ENCODE measurements at regions not wholly inside any gene's neighbourhood (a gene's known extent, or its start where the extent isn't known, plus 50 kb on each side); places are given as distances from the start of the nearest gene placed in this dataset.
"Not testable (repeated sequence)": the region's sequence is repeated elsewhere in the genome, so short reads cannot be mapped to it uniquely, and the experiment has no call there.

GRCh38 chr10:34013235-34013634 lies 678.8 kb upstream of the NRP1 start:
- no peaks in the 10 kb centered on the region for H3K4me1 ChIP-seq
- no peaks in the 10 kb centered on the region for H3K9me3 ChIP-seq
- no peak overlapping the region for H3K27ac ChIP-seq
- no peaks in the 10 kb centered on the region for H3K27me3 ChIP-seq
- no peak for TF ChIP-seq CTCF (IDR thresholded peaks at IDR 0.05)
- no peak for DNase-seq
- intact Hi-C loops (cut with DNase I; ENCODE audit: low total_unique reads), result no loop called here
- H3K36me3 ChIP-seq, result no peaks in the 10 kb centered on the region
- H3K4me3 ChIP-seq, result no peak overlapping the region

- intact Hi-C loops (cut with DNase I; ENCODE audit: low total_unique reads), result no loop called here
- H3K4me1 ChIP-seq, result no peaks in the 10 kb centered on the region
- H3K27ac ChIP-seq, result no peak overlapping the region
- no peaks in the 10 kb centered on the region for H3K36me3 ChIP-seq
- no peaks in the 10 kb centered on the region for H3K9me3 ChIP-seq
- no peak for TF ChIP-seq CTCF (IDR thresholded peaks at IDR 0.05)
- H3K4me3 ChIP-seq, result no peak overlapping the region
- no peaks in the 10 kb centered on the region for H3K27me3 ChIP-seq
- no peak for DNase-seq
Observed at GRCh38 chr10:34010891-34011290, 676.4 kb upstream of the NRP1 start.

GRCh38 chr10:34010228-34010627 lies 675.8 kb upstream of the NRP1 start:
- H3K27me3 ChIP-seq; H3K36me3 ChIP-seq; H3K4me1 ChIP-seq; intact Hi-C loops (cut with DNase I; ENCODE audit: low total_unique reads); H3K9me3 ChIP-seq; H3K4me3 ChIP-seq; DNase-seq; H3K27ac ChIP-seq: not testable (repeated sequence)

GRCh38 chr10:34008656-34009055 lies 674.2 kb upstream of the NRP1 start:
- no peaks in the 10 kb centered on the region for H3K36me3 ChIP-seq
- no peak for DNase-seq
- no peaks in the 10 kb centered on the region for H3K27me3 ChIP-seq
- no peak for TF ChIP-seq CTCF (IDR thresholded peaks at IDR 0.05)
- no peak overlapping the region for H3K27ac ChIP-seq
- intact Hi-C loops (cut with DNase I; ENCODE audit: low total_unique reads), result no loop called here
- no peaks in the 10 kb centered on the region for H3K4me1 ChIP-seq
- H3K4me3 ChIP-seq, result no peak overlapping the region
- H3K9me3 ChIP-seq, result no peaks in the 10 kb centered on the region

- DNase-seq, result no peak
- no peak overlapping the region for H3K27ac ChIP-seq
- TF ChIP-seq CTCF (IDR thresholded peaks at IDR 0.05), result no peak
- intact Hi-C loops (cut with DNase I; ENCODE audit: low total_unique reads), result no loop called here
- no peaks in the 10 kb centered on the region for H3K4me1 ChIP-seq
- no peaks in the 10 kb centered on the region for H3K27me3 ChIP-seq
- H3K9me3 ChIP-seq, result no peaks in the 10 kb centered on the region
- no peak overlapping the region for H3K4me3 ChIP-seq
- H3K36me3 ChIP-seq, result no peaks in the 10 kb centered on the region
Observed at GRCh38 chr10:34006471-34006870, 672.0 kb upstream of the NRP1 start.

- Histone ChIP-seq H3K27me3 (no peaks in the 10 kb centered on the region), H3K36me3 (no peaks in the 10 kb centered on the region), H3K27ac (no peak overlapping the region), H3K4me1 (no peaks in the 10 kb centered on the region), H3K9me3 (no peaks in the 10 kb centered on the region), H3K4me3 (no peak overlapping the region)
- TF ChIP-seq CTCF (IDR thresholded peaks at IDR 0.05), result no peak
- no peak for DNase-seq
- intact Hi-C loops (cut with DNase I; ENCODE audit: low total_unique reads), result no loop called here
Observed at GRCh38 chr10:34003561-34003960, 669.1 kb upstream of the NRP1 start.

Data from tibial artery (tissue), 4 donors.